Mesenchymal stem cell (in vitro differentiated cells and primary cell): ENCODE measurements at regions not wholly inside any gene's neighbourhood (a gene's known extent, or its start where the extent isn't known, plus 50 kb on each side); places are given as distances from the start of the nearest gene placed in this dataset.
"Not testable (repeated sequence)": the region's sequence is repeated elsewhere in the genome, so short reads cannot be mapped to it uniquely, and the experiment has no call there.

ENCODE experiments used
- DNase-seq: peaks from one replicate; pipeline ENCODE4 v3.0.0-alpha.2; 2013
- H2AFZ ChIP-seq: one replicate; pipeline ENCODE4 v1.6.1; 2013; ENCODE audit warnings: low read depth, mild to moderate bottlenecking, control low read depth, inconsistent platforms, low read length, moderate library complexity
- H2AK5ac ChIP-seq: 2 replicates; pipeline ENCODE4 v1.6.1; 2013; ENCODE audit warnings: low read length, moderate library complexity, mild to moderate bottlenecking, inconsistent platforms; ENCODE audit not compliant: severe bottlenecking
- H2BK120ac ChIP-seq: one replicate; pipeline ENCODE4 v1.6.1; 2013; ENCODE audit warnings: low read depth, mild to moderate bottlenecking, inconsistent platforms, low read length, moderate library complexity
- H2BK12ac ChIP-seq, 2 experiments: one replicate each; pipeline ENCODE4 v1.6.1; 2013; ENCODE audit warnings: inconsistent platforms in 2 of 2, low read length in 2 of 2, mild to moderate bottlenecking in 2 of 2, moderate library complexity in 2 of 2, control low read depth in 1 of 2
- H2BK15ac ChIP-seq: one replicate; pipeline ENCODE4 v1.6.1; 2013; ENCODE audit warnings: mild to moderate bottlenecking, low read depth, inconsistent platforms; ENCODE audit not compliant: poor library complexity, severe bottlenecking
- H2BK5ac ChIP-seq: 2 replicates; pipeline ENCODE4 v1.6.1; 2013; ENCODE audit warnings: low read depth, mild to moderate bottlenecking, low read length, control low read depth, inconsistent platforms; ENCODE audit not compliant: poor library complexity, severe bottlenecking
- H3K14ac ChIP-seq, 2 experiments: one replicate each; pipeline ENCODE4 v1.6.1; 2013; ENCODE audit warnings: inconsistent platforms in 2 of 2, low read length in 2 of 2, control low read depth in 1 of 2, mild to moderate bottlenecking in 1 of 2, moderate library complexity in 1 of 2
- H3K18ac ChIP-seq, 2 experiments: one replicate each; pipeline ENCODE4 v1.6.1; 2013; ENCODE audit warnings: inconsistent platforms in 2 of 2, low read length in 2 of 2, control low read depth in 1 of 2, low read depth in 1 of 2, mild to moderate bottlenecking in 1 of 2
- H3K23ac ChIP-seq, 2 experiments: one replicate each; pipeline ENCODE4 v1.6.1; 2013; ENCODE audit warnings: inconsistent platforms in 2 of 2, low read length in 2 of 2, mild to moderate bottlenecking in 2 of 2, moderate library complexity in 2 of 2, control low read depth in 1 of 2
- H3K27ac ChIP-seq: 2 replicates; pipeline ENCODE4 v1.5.1; 2013; ENCODE audit warnings: mild to moderate bottlenecking, moderate library complexity, low read length, control low read depth, inconsistent platforms; ENCODE audit not compliant: poor library complexity, severe bottlenecking
- H3K27me3 ChIP-seq, 2 experiments: 2 replicates each; pipeline versions ENCODE4 v1.6.1 to v1.7.0; 2013; ENCODE audit warnings: low read length in 2 of 2, mild to moderate bottlenecking in 2 of 2, moderate library complexity in 2 of 2, control low read depth in 1 of 2, inconsistent platforms in 1 of 2; ENCODE audit not compliant: control insufficient read depth in 1 of 2, insufficient read depth in 1 of 2
- H3K36me3 ChIP-seq, 2 experiments: 2 replicates each; pipeline versions ENCODE4 v1.6.1 to v1.7.0; 2013; ENCODE audit warnings: low read length in 2 of 2, control low read depth in 1 of 2, inconsistent platforms in 1 of 2, low read depth in 1 of 2, mild to moderate bottlenecking in 1 of 2; ENCODE audit not compliant: insufficient read depth in 2 of 2, control insufficient read depth in 1 of 2
- H3K4ac ChIP-seq, 2 experiments: one replicate each; pipeline ENCODE4 v1.6.1; 2013; ENCODE audit warnings: inconsistent platforms in 2 of 2, low read length in 2 of 2, mild to moderate bottlenecking in 2 of 2, moderate library complexity in 2 of 2, control low read depth in 1 of 2, low read depth in 1 of 2
- H3K4me1 ChIP-seq: 2 replicates; pipeline ENCODE4 v1.6.1; 2013; ENCODE audit warnings: low read depth, low read length, control low read depth; ENCODE audit not compliant: control insufficient read depth, insufficient read depth
- H3K4me2 ChIP-seq: 2 replicates; pipeline ENCODE4 v1.6.1; 2013; ENCODE audit warnings: low read length, mild to moderate bottlenecking, inconsistent platforms; ENCODE audit not compliant: poor library complexity, severe bottlenecking
- H3K4me3 ChIP-seq, 2 experiments: 2 replicates each; pipeline versions ENCODE4 v1.5.1 to v1.7.0; 2013; ENCODE audit warnings: low read length in 2 of 2, mild to moderate bottlenecking in 2 of 2, control low read depth in 1 of 2, low read depth in 1 of 2; ENCODE audit not compliant: insufficient read depth in 1 of 2
- H3K79me1 ChIP-seq: replicated peaks from 2 replicates; pipeline ENCODE4 v1.6.1; 2013; ENCODE audit warnings: mild to moderate bottlenecking, control low read depth, low read length, inconsistent platforms; ENCODE audit not compliant: poor library complexity, severe bottlenecking
- H3K9ac ChIP-seq: 2 replicates; pipeline ENCODE4 v1.7.0; 2013; ENCODE audit warnings: mild to moderate bottlenecking, low read length, moderate library complexity
- H3K9me3 ChIP-seq: 2 replicates; pipeline ENCODE4 v1.7.0; 2013; ENCODE audit warnings: mild to moderate bottlenecking, low read length; ENCODE audit not compliant: control insufficient read depth
- H4K8ac ChIP-seq: one replicate; pipeline ENCODE4 v1.6.1; 2013; ENCODE audit warnings: inconsistent platforms, mild to moderate bottlenecking, low read length, moderate library complexity
- H4K91ac ChIP-seq: one replicate; pipeline ENCODE4 v1.6.1; 2013; ENCODE audit warnings: mild to moderate bottlenecking, low read length, inconsistent platforms
- WGBS: methylation state at CpG from one replicate; pipeline ENCODE4 v1.1.7; 2013; ENCODE audit warnings: mixed read lengths; 5-methylcytosine and 5-hydroxymethylcytosine counted together

DNA sequence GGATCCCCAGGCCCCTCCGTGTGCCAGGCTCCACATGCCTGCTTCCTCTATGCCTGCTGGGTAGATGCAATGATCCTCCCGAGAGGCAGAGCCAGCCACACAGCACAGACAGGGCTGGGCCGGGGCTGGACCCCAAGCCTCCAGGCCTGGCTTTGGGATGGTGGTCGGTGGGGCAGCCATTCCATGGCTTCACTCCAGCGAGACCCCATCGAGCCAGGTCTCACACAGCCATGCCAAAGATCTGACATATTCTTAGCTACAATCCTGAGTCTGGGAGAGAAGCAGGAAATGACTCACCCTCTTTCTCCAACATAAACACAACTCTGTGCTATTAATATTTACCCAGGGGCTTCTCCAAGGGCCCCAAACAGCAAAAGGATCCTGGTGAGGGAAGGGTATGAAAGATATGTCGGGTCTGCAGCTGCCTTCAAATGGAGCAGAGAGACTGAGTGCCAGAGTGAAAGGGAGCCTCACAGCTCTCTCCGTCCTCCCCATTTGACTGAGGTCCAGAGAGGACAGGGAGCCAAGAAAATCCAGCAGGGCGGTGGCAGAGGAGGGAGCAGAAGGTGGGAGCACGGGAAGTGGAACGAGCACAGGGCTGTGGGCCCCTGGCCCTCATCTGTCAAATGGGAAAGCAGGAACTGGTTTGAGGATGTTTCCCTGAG lies 639.5 kb downstream of the MATN1 start:
- Histone ChIP-seq H4K91ac (peak overlapping the region; percentile 100), H2BK5ac (peak overlapping the region; percentile 97), H3K9ac (peak overlapping the region; percentile 0)

DNA sequence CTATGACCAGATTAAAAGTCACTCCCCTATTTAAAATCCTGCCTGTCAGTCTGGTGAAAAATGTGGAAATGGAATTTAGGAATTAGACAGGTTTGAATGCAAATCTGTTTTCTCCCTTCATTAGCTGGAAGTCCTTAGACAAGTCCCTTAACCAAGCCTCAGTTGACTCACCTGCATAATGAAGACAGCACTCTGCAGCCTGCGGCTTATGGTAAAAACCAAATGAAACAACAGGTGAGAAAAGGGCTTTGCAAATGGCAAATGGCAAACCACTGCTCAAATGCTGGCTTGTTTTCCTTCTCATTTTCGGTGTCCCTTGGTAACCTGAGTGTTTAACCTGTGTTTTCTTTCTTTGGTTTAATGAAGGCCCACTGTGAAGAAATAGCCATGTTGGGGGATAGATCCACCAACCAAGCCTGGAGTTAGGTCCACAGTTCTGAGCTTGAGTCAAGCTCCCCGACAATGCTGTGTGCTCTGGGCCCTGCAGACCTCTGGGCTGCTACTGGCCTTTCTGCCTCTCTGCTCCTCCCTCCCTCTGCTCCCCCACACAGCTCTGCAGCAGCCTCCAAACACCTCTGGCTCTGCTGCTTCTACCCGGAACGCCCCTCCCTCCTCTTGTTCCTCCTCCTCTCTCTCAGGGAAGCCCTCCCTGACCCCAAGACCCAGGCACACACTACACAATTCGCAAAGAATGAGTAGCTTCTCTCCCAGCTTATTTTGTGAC lies 641.8 kb downstream of the MATN1 start:
- H3K18ac ChIP-seq, result no peak overlapping the region
- H2BK12ac ChIP-seq, result peak overlapping the region in 1 of 2 experiments; percentile 3
- no peak overlapping the region for H2BK5ac ChIP-seq
- no peaks in the 10 kb centered on the region for H3K79me1 ChIP-seq
- H3K14ac ChIP-seq, result no peak overlapping the region
- peaks cover 33% of the 10 kb centered on the region for H3K4me1 ChIP-seq
- peak overlapping the region; percentile 82 for H2BK15ac ChIP-seq
- no peak overlapping the region for H4K8ac ChIP-seq
- H3K4me3 ChIP-seq, result no peak overlapping the region
- peaks cover 0 to 13% of the 10 kb centered on the region in 2 experiments for H3K27me3 ChIP-seq
- peak overlapping the region; percentile 28 for H4K91ac ChIP-seq
- H3K4ac ChIP-seq, result no peak overlapping the region
- no peak overlapping the region for H3K23ac ChIP-seq
- no peak overlapping the region for H2AK5ac ChIP-seq
- no peaks in the 10 kb centered on the region for H3K36me3 ChIP-seq
- H2AFZ ChIP-seq, result no peak overlapping the region
- H3K9ac ChIP-seq, result no peak overlapping the region
- DNase-seq, result no peak
- H3K27ac ChIP-seq, result no peak overlapping the region
- H3K4me2 ChIP-seq, result no peak overlapping the region
- WGBS, result 56% methylated on average over 6 of the region's 6 CpGs
- no peaks in the 10 kb centered on the region for H3K9me3 ChIP-seq
- H2BK120ac ChIP-seq, result no peak overlapping the region

More for the DNA sequence above, 639.5 kb downstream of the MATN1 start:
- Histone ChIP-seq H3K4me1 (peaks cover 33% of the 10 kb centered on the region), H2BK15ac (peak overlapping the region; percentile 98), H3K9me3 (no peaks in the 10 kb centered on the region), H3K14ac (peak overlapping the region in 1 of 2 experiments; percentile 14), H3K4me2 (peak overlapping the region; percentile 2), H2AK5ac (peak overlapping the region; percentile 99), H2BK120ac (peak overlapping the region; percentile 75), H3K4ac (peak overlapping the region; percentile 8 to 99), H3K23ac (no peak overlapping the region), H3K18ac (peak overlapping the region; percentile 93 to 94), H3K36me3 (no peaks in the 10 kb centered on the region), H3K27ac (peak overlapping the region; percentile 84), H2BK12ac (peak overlapping the region; percentile 99 to 100), H3K79me1 (no peaks in the 10 kb centered on the region), H3K27me3 (peaks cover 0 to 15% of the 10 kb centered on the region in 2 experiments), H2AFZ (peak overlapping the region; percentile 34), H4K8ac (peak overlapping the region; percentile 98), H3K4me3 (no peak overlapping the region)
- peak; percentile 89 for DNase-seq
- 26% methylated on average over 11 of the region's 11 CpGs for WGBS

DNA sequence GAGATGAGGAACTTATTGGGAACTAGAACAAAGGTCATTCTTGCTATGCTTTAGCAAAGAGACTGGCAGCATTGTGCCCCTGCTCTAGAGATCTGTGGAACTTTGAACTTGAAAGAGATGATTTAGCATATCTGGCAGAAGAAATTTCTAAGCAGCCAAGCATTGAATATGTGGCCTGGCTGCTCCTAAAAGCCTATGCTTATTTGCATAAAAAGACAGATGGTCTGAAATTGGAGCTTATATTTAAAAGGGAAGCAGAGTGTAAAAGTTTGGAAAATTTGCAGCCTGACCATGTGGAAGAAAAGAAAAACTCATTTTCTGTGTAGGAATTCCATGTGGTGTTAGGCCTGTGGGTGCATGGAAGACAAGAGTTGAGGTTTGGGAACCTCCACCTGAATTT lies 647.5 kb downstream of the MATN1 start:
- H2BK5ac ChIP-seq, H2AK5ac ChIP-seq, H3K9me3 ChIP-seq, H3K4me1 ChIP-seq, H3K4ac ChIP-seq, H3K23ac ChIP-seq, H3K27ac ChIP-seq, H3K14ac ChIP-seq, DNase-seq, H4K91ac ChIP-seq, H2BK15ac ChIP-seq, H2AFZ ChIP-seq, H4K8ac ChIP-seq, H3K79me1 ChIP-seq, H3K9ac ChIP-seq, H2BK12ac ChIP-seq, H2BK120ac ChIP-seq, H3K4me3 ChIP-seq, H3K36me3 ChIP-seq, H3K4me2 ChIP-seq, H3K18ac ChIP-seq: not testable (repeated sequence)
- peaks cover 0 to 29% of the 10 kb centered on the region in 2 experiments for H3K27me3 ChIP-seq

DNA sequence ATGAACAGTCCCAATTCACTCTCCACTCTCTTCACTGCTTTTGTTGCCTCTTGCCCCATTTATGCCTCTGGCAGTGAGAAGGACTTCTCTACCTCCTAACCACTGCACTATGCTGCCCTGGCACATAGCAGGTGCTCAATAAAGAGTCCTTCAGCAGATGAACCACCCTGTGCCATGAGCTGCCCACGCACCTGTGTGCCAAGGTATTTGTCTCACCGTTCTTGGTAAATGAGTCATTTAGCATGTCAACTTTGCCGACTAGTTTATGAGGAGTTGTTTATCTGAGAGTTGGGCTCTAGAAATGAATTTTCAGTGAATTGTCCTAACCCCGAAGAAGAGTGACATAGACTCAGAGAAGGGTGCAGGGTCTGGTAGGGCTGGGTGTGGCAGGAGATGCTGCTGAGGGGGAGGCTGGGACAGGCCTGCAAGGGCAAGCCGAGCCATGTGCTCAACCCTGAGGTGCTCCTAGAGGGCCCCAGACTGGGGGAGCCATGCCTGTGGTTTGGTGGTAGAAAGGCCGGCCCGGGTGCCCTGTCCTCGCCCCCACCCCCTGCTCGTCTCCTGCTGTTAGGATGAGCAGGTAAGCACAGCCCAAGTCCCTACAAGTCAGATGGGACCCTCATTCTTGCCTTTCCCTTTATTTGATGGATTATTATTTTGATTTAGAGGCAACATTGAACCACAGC lies 654.5 kb downstream of the MATN1 start:
- DNase-seq, result no peak
- Histone ChIP-seq H3K4me1 (peaks cover 1% of the 10 kb centered on the region), H3K4me3 (no peak overlapping the region), H3K9ac (no peak overlapping the region), H3K27me3 (peaks cover 0 to 56% of the 10 kb centered on the region in 2 experiments), H2BK15ac (no peak overlapping the region), H3K36me3 (no peaks in the 10 kb centered on the region), H3K14ac (no peak overlapping the region), H3K23ac (no peak overlapping the region), H2BK12ac (no peak overlapping the region), H3K9me3 (no peaks in the 10 kb centered on the region), H3K18ac (no peak overlapping the region), H4K91ac (no peak overlapping the region), H3K4me2 (no peak overlapping the region), H2AK5ac (no peak overlapping the region), H3K27ac (no peak overlapping the region), H2BK5ac (no peak overlapping the region), H2BK120ac (no peak overlapping the region), H4K8ac (no peak overlapping the region), H3K4ac (no peak overlapping the region), H2AFZ (no peak overlapping the region), H3K79me1 (no peaks in the 10 kb centered on the region)
- WGBS, result 86% methylated on average over 8 of the region's 9 CpGs
